ENCODE measurements at regions not wholly inside any gene's neighbourhood (a gene's known extent, or its start where the extent isn't known, plus 50 kb on each side); places are given as distances from the start of the nearest gene placed in this dataset.

DNA sequence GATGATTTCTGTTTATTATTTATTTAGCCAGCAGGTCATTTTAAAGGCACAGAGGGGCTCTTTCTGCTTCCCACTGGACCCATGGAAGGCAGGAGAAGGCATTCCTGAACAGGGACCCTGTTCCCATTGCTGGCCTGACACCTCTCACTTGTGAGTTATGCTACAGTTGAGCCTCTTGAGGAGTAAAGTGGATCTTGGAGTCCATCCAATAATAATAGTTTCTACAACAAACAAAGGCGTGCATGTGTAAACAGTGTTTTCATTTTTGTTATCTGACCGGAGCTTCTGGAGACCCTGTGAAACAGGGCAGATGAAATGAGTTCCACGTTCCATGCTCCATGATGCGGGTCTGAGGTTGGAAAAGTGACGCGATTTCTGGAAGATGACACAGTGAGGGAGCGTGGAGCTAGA, 127.3 kb upstream of the HABP2 start:
- TF ChIP-seq, protein P1, sequence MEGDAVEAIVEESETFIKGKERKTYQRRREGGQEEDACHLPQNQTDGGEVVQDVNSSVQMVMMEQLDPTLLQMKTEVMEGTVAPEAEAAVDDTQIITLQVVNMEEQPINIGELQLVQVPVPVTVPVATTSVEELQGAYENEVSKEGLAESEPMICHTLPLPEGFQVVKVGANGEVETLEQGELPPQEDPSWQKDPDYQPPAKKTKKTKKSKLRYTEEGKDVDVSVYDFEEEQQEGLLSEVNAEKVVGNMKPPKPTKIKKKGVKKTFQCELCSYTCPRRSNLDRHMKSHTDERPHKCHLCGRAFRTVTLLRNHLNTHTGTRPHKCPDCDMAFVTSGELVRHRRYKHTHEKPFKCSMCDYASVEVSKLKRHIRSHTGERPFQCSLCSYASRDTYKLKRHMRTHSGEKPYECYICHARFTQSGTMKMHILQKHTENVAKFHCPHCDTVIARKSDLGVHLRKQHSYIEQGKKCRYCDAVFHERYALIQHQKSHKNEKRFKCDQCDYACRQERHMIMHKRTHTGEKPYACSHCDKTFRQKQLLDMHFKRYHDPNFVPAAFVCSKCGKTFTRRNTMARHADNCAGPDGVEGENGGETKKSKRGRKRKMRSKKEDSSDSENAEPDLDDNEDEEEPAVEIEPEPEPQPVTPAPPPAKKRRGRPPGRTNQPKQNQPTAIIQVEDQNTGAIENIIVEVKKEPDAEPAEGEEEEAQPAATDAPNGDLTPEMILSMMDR (IDR thresholded peaks at IDR 0.05), result no peak
- TF ChIP-seq POLR2A (IDR thresholded peaks at IDR 0.05), result no peak

Measured in lower leg skin (tissue), 3 donors.